HG03460 (cell line): ENCODE measurements at regions not wholly inside any gene's neighbourhood (a gene's known extent, or its start where the extent isn't known, plus 50 kb on each side); places are given as distances from the start of the nearest gene placed in this dataset.

Experiments
- ATAC-seq: cut with Tn5 transposase; IDR thresholded peaks from one replicate; pipeline ENCODE4 v1.9.1; 2021; ENCODE audit not compliant: unreplicated experiment

DNA sequence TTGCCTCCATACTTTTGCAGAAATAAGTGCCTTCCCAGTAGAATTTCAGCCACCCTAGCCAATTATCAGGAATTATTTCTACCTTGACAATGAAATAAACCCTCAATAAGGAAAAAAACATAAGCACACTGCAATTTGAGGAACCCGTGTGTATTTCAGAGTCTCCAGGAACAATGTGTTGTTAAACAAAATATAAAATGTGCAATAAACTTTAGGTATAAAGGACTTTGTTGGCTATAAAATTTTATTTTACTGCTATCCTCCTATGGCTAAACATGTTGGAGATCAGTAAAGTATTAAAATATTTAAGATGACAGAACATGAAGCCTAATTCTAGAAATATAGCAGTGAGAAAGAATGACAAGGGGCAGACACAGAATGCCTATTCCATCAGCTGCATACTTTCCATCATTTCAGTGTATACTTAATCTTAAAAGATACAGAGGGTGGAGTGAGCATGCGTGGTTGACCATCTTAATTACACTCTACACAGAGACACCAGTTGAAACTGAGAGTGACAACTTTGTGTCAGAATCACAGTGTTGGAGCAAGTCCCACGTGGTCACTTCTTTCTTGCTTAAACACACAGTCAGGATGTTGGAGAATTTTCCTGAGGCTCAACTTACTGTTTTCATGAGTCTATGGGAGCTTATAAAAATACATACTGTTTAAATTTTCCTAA, 79.0 kb upstream of the SUCLG2 start:
- ATAC-seq, result no peak

DNA sequence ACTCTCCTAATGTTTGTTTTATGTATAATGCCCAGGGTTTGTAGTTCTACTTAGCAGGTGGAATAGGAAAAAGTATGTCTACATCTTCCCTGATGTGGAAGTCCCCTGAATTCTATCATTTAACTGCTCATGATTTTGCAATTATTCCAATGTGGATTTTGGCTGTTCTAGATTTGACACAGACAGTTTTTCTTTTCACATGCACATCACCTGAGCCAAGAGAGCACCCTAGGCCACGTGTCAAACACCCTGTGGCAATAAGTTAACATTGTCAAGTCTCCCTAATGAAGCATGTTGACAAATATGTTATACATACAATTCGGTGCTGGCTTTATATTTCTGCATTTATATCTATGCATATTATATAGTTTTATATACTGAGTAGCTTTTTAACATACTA, 70.0 kb upstream of the SUCLG2 start:
- no peak for ATAC-seq

DNA sequence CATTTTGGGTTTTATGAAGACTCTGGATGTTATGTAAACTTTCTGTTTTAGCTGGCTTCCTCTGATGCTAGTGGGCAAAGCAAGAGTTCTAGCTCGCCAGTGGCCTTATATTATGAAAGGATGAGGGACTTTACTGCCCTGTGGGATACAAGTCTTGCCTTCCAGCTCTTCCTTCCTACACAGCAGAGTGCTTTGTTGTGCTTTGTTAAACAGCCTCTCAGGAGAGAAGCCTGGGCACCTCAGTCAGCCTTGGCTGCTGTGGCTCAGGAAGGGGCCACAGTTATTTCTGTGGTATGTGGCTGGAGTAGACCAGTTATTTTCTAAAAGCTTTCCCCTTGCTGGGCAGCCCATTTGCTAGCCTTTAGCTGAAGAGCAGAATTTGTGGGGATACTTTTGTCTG, 69.5 kb upstream of the SUCLG2 start:
- ATAC-seq, result no peak

DNA sequence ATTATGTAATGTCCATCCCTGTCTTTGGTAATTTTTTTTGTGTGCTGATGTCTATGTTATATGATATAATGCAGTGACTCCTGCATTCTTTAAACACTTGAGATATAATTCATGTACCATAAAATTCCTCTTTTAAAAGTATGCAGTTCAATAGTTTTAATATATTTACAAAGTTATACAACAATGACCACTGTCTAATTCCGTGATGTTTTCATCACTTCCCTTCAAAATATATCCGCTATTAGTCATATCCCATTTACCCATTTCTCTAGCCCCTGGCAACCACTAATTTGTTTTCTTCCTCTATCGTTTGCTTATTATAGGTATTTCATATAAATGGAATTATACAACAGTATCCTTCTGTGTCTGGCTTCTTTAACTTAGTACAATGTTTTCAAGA, 64.9 kb upstream of the SUCLG2 start:
- no peak for ATAC-seq

DNA sequence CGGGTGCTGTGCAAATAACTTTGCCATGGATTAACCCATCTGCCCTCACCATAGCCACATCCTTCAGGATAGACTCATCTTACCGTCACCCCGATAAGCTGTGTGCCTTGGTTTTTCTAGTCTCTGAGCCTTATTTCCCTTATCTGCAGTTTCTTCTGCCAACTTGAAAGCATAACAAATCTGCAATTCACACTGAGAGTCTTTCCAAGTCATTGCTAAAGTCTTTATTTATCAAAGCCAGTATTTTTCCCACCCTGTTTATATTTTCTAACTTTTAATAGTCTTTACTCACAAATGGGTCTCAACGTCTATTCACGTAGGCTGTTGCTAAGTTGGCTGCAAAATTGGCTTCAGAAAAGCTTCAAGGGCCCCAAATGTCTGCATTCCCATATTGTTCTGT, 61.6 kb upstream of the SUCLG2 start:
- no peak for ATAC-seq

DNA sequence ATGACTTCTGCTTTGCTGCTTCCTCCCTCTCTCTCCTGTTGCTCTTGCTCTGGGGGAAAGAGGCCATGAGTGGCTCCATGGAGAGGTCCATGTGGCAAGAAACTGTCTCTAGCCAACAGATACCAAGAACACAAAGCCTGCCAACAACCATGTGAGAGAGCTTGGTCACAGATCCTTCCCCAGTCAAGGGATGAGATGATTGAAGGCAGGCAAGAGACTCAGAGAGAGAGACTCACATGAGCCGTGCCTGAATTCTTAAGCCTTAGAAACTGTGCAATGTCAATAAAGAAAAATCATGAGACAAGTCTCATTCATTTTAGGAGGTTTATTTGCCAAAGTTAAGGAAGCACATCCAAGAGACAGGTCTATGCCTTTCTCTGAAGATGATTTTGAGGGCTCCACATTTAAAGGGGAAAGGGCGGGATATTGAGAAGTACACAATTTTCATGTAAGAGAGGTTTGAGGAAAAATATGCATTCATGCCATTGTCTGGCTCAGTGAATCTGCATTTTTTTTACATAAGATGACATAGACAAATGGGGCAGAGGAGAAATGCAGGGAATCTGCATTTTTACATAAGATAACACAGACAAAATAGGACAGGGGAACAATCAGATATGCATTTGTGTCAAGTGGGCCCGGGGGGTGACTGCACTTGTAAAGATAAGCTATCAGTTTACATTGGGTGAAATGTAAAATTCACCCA, 59.5 kb upstream of the SUCLG2 start:
- no peak for ATAC-seq

DNA sequence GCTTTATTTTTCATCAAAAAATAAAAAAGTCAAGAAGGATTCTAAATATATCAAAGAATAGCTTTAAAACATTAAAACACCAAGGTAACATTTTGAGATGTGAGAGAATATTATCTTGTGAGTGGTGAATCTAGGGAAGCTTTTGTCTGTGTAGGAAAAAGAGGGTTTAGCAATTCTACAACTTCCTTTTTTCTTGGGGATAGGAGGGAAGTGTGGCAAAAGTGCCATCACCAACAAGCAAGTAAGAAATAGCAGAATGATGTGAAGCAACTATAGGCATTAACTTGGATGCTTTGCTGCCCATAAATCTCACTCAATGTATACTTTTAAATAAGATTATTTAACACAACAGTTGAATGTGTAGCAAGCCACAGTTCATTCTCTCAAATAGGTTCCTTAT, 57.8 kb upstream of the SUCLG2 start:
- no peak for ATAC-seq

DNA sequence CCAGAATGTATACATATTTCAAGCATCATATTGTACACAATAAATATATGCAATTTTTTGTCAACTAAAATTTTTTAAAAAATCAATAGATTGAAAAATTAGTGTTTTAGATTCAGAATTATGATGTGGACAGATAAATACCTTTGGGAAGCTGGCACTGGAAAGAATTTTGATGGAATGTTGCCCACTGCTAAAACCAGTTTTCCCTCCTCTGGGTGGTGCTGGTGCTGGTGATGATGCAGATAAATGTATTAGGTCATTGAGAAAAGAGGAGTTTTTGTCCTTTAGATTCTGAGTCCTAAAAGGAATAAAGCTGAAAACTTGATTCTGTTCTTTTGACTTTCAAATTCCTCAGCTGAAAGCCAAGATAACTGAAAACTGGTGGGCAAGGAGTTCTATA, 56.0 kb upstream of the SUCLG2 start:
- ATAC-seq, result no peak

DNA sequence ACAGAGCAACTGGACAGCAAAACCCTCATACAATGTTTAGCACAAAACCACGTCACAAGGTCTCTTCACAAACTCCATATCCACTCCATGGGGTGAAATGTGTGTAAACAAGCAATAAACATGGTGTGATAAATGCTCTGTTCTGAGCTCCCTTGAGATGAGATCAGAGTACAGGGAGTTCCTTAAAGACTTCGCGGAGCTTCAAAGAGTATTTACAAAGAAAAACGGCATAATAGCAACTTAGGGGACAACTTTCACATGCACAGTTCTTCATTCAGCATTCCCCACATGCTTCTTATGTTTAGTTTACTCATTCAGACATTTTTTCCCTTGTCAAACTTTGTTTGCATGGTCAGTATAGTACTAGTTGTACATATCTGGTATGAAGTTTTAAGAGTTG, 52.5 kb upstream of the SUCLG2 start:
- ATAC-seq, result no peak

DNA sequence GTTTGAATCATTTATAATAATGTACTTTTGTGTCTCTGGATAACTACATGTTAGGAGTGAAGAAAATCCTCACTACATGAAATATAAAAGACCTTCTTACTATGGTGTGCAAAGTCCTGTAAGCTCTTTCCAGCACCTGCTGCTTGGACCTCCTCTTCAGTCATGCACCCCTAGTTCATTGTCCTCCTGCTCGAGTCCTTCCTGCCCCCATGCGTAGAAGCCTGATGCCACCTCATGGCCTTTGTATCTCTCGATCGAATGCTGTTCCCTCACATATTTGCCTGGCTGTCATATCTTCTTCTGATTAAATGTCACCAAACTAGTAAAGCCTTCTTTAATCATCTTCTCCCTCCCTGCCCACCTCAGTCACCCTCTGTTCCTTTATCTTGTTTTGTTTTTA, 49.9 kb upstream of the SUCLG2 start:
- no peak for ATAC-seq
